NCI-H187 (cell line): ENCODE measurements at regions not wholly inside any gene's neighbourhood (a gene's known extent, or its start where the extent isn't known, plus 50 kb on each side); places are given as distances from the start of the nearest gene placed in this dataset.

ENCODE experiments used
- DNase-seq, 2 experiments: peaks; one replicate each; lab custom pipeline; 2025; lab: John Stamatoyannopoulos, UW

DNA sequence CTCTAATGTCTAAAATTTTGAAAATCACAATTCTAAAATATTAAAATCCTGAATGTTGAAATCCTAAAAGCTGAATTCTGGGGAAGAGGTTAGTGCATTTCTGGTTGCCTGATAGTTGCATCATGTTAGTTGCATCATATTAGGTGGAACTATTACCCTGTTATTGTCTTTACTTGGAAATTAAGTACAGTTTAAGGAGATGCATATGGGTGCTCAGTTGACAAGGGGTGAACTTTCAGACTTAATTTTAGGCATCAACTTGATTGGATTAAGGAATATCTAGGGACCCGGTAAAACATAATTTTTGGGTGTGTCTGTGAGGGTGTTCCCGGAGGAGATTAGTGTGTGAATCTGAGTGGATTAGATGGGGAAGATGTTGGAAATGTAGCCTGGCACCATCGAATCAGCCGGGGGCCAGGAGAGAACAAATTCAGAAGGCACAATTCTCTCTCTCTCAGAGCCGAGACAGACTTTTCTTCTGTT, 409.8 kb downstream of the PLCL1 start:
- no peak for DNase-seq

- DNase-seq: no peak
These were observed 408.9 kb downstream of the PLCL1 start for GRCh38 chr2:198213253-198213652.

GRCh38 chr2:198211706-198212105, 407.3 kb downstream of the PLCL1 start:
- no peak for DNase-seq

DNA sequence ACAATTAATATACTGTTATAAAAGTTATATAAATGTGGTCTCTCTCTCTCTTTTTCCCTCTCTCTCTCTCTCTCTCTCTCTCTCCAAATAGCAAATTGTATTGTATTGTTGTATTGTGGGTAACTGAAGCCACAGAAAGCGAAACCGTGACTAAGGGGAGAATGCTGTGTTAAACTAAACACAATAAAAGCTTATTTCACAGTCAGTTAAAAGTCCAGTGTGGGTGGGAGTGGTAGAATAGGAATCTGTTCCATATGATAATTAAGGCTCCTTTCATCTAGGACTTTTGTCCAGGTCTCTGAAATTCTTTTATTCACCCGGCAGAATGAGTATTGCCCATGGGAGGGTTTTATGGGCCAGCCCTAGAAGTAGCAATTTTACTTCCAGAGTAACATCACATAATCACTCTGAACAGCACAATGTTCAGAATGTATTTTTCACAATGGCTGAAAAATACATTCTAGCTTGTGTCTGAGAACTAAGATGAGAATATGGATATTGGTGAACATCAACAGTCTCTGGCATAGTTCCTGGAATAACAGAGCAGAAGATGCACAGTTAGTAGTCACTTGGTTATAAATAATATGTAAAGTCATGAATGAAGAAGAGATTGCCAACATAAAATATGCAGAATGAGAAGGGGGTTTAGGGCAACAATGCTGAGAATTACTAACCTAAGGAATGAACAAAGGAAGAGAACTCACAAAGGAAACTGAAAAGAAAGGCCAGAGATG, 399.1 kb downstream of the PLCL1 start:
- no peak for DNase-seq
